ENCODE measurements at regions not wholly inside any gene's neighbourhood (a gene's known extent, or its start where the extent isn't known, plus 50 kb on each side); places are given as distances from the start of the nearest gene placed in this dataset.

GRCh38 chr5:56523790-56524575 is 290.9 kb upstream of the ANKRD55 start:
- DNase-seq (ENCODE audit: low read depth, low spot score), result no peak
- Histone ChIP-seq H3K4me3 (ENCODE audit: insufficient read length, low read depth) (no peak overlapping the region), H3K9me3 (ENCODE audit: insufficient read depth, low read length) (no peaks in the 10 kb centered on the region), H3K4me1 (ENCODE audit: insufficient read depth, insufficient read length) (no peaks in the 10 kb centered on the region), H3K36me3 (ENCODE audit: insufficient read depth, insufficient read length, low read length) (no peaks in the 10 kb centered on the region), H3K9ac (ENCODE audit: insufficient read length, low read depth) (no peak overlapping the region), H3K27me3 (ENCODE audit: insufficient read depth, insufficient read length) (no peaks in the 10 kb centered on the region)
- TF ChIP-seq ZNF274 (IDR thresholded peaks at IDR 0.05; ENCODE audit: low read depth, low read length) (no peak), SUZ12 (IDR thresholded peaks at IDR 0.05; ENCODE audit: extremely low read depth, insufficient read depth, insufficient read length) (no peak), YY1 (IDR thresholded peaks at IDR 0.05; ENCODE audit: insufficient read depth, insufficient read length) (no peak)

DNA sequence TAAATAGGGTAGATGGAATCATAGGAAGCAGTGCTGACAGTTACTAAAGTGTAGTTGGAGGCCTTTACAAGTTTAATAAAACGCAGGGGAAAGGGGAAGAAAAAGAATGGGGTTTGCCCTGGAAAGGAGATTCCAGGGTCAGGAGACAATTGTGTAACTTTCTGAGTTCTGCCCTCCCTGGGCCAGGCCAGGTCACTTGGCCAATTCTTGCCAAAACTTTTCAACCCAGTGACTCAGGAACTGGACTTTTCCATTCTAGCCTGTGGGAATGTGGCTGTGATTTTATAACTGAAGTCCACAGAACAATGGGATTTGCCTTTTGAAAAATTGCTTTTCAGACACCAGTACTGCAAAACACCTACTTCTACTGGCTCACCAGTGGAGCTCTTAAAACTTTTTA is 289.8 kb upstream of the ANKRD55 start:
- H3K36me3 ChIP-seq (ENCODE audit: insufficient read depth, insufficient read length, low read length), result no peaks in the 10 kb centered on the region
- H3K9ac ChIP-seq (ENCODE audit: insufficient read length, low read depth), result no peak overlapping the region
- TF ChIP-seq ZNF274 (IDR thresholded peaks at IDR 0.05; ENCODE audit: low read depth, low read length), result no peak
- TF ChIP-seq SUZ12 (IDR thresholded peaks at IDR 0.05; ENCODE audit: extremely low read depth, insufficient read depth, insufficient read length), result no peak
- no peak for TF ChIP-seq YY1 (IDR thresholded peaks at IDR 0.05; ENCODE audit: insufficient read depth, insufficient read length)
- H3K9me3 ChIP-seq (ENCODE audit: insufficient read depth, low read length), result no peaks in the 10 kb centered on the region
- H3K4me1 ChIP-seq (ENCODE audit: insufficient read depth, insufficient read length), result no peaks in the 10 kb centered on the region
- H3K27me3 ChIP-seq (ENCODE audit: insufficient read depth, insufficient read length), result no peaks in the 10 kb centered on the region
- no peak overlapping the region for H3K4me3 ChIP-seq (ENCODE audit: insufficient read length, low read depth)
- no peak for DNase-seq (ENCODE audit: low read depth, low spot score)

GRCh38 chr5:56522169-56522568 is 289.0 kb upstream of the ANKRD55 start:
- no peak for TF ChIP-seq YY1 (IDR thresholded peaks at IDR 0.05; ENCODE audit: insufficient read depth, insufficient read length)
- no peak for TF ChIP-seq ZNF274 (IDR thresholded peaks at IDR 0.05; ENCODE audit: low read depth, low read length)
- TF ChIP-seq SUZ12 (IDR thresholded peaks at IDR 0.05; ENCODE audit: extremely low read depth, insufficient read depth, insufficient read length), result no peak
- no peak overlapping the region for H3K4me3 ChIP-seq (ENCODE audit: insufficient read length, low read depth)
- no peaks in the 10 kb centered on the region for H3K36me3 ChIP-seq (ENCODE audit: insufficient read depth, insufficient read length, low read length)
- H3K4me1 ChIP-seq (ENCODE audit: insufficient read depth, insufficient read length), result no peaks in the 10 kb centered on the region
- no peaks in the 10 kb centered on the region for H3K27me3 ChIP-seq (ENCODE audit: insufficient read depth, insufficient read length)
- no peak overlapping the region for H3K9ac ChIP-seq (ENCODE audit: insufficient read length, low read depth)
- H3K9me3 ChIP-seq (ENCODE audit: insufficient read depth, low read length), result no peaks in the 10 kb centered on the region
- no peak for DNase-seq (ENCODE audit: low read depth, low spot score)

DNA sequence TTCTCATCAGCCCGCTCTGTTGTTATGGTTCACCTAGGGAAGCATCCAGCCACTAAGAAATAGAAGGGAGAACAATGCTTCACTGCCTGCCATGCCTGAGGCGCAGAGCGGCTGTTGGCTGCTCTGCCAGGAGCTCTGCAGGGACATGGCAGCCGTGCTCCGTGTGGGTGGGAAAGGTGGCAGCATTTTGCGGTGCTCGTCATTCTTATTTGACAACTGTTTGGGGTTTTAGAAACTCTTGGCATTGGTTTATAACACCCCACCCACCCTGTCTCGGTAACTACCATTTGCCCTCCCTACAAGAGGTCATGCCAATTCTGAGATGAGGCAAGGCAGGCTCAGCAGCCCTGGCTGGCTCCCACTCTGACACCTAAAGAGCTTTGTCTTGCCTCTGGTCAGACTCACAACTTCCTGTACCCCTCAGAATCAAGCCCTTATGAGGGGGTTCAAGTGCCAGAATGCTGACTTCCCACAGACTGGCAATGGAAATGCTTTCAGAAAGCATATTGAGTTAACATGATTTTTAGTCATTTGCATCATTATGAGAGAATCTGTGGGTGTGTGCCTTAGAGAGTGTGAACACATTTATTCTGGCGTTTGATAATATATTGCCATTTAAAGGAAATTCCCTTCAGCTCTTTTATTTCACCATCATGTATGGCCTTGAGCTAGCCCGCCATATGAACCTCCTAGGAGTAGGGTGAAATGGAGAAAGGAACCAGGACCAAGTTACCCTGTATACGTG is 288.0 kb upstream of the ANKRD55 start:
- Histone ChIP-seq H3K9ac (ENCODE audit: insufficient read length, low read depth) (no peak overlapping the region), H3K9me3 (ENCODE audit: insufficient read depth, low read length) (no peaks in the 10 kb centered on the region), H3K27me3 (ENCODE audit: insufficient read depth, insufficient read length) (no peaks in the 10 kb centered on the region), H3K36me3 (ENCODE audit: insufficient read depth, insufficient read length, low read length) (no peaks in the 10 kb centered on the region), H3K4me1 (ENCODE audit: insufficient read depth, insufficient read length) (no peaks in the 10 kb centered on the region), H3K4me3 (ENCODE audit: insufficient read length, low read depth) (no peak overlapping the region)
- TF ChIP-seq YY1 (IDR thresholded peaks at IDR 0.05; ENCODE audit: insufficient read depth, insufficient read length) (no peak), SUZ12 (IDR thresholded peaks at IDR 0.05; ENCODE audit: extremely low read depth, insufficient read depth, insufficient read length) (no peak), ZNF274 (IDR thresholded peaks at IDR 0.05; ENCODE audit: low read depth, low read length) (no peak)
- no peak for DNase-seq (ENCODE audit: low read depth, low spot score)

DNA sequence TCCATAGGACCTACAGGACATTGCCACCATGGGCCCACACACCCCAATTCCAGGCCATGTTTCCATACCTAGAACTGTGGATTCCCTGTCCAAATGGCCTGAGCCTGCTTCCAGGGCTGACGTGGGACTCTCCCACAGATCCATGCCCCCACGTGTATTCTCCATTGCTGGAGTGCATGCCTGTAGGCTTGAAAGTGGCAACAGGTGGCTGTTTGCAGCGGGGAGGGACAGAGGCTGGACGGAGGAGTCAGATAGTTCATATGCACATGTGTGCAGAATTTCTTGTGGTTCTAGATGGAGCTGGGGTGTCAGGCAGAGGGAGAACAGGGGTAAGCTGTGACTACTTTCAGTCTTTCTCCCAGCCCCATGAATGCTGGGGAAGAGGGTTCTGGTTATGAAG is 285.7 kb upstream of the ANKRD55 start:
- H3K9ac ChIP-seq (ENCODE audit: insufficient read length, low read depth), result no peak overlapping the region
- no peaks in the 10 kb centered on the region for H3K36me3 ChIP-seq (ENCODE audit: insufficient read depth, insufficient read length, low read length)
- TF ChIP-seq YY1 (IDR thresholded peaks at IDR 0.05; ENCODE audit: insufficient read depth, insufficient read length) (no peak), SUZ12 (IDR thresholded peaks at IDR 0.05; ENCODE audit: extremely low read depth, insufficient read depth, insufficient read length) (no peak), ZNF274 (IDR thresholded peaks at IDR 0.05; ENCODE audit: low read depth, low read length) (no peak)
- no peak for DNase-seq (ENCODE audit: low read depth, low spot score)
- H3K4me3 ChIP-seq (ENCODE audit: insufficient read length, low read depth), result no peak overlapping the region
- H3K4me1 ChIP-seq (ENCODE audit: insufficient read depth, insufficient read length), result peaks cover 4% of the 10 kb centered on the region
- H3K27me3 ChIP-seq (ENCODE audit: insufficient read depth, insufficient read length), result no peaks in the 10 kb centered on the region
- H3K9me3 ChIP-seq (ENCODE audit: insufficient read depth, low read length), result no peaks in the 10 kb centered on the region

GRCh38 chr5:56517011-56517416 is 283.9 kb upstream of the ANKRD55 start:
- H3K4me1 ChIP-seq (ENCODE audit: insufficient read depth, insufficient read length), result peaks cover 4% of the 10 kb centered on the region
- H3K9ac ChIP-seq (ENCODE audit: insufficient read length, low read depth), result no peak overlapping the region
- no peaks in the 10 kb centered on the region for H3K9me3 ChIP-seq (ENCODE audit: insufficient read depth, low read length)
- no peaks in the 10 kb centered on the region for H3K27me3 ChIP-seq (ENCODE audit: insufficient read depth, insufficient read length)
- no peak for TF ChIP-seq SUZ12 (IDR thresholded peaks at IDR 0.05; ENCODE audit: extremely low read depth, insufficient read depth, insufficient read length)
- TF ChIP-seq YY1 (IDR thresholded peaks at IDR 0.05; ENCODE audit: insufficient read depth, insufficient read length), result no peak
- no peak for TF ChIP-seq ZNF274 (IDR thresholded peaks at IDR 0.05; ENCODE audit: low read depth, low read length)
- H3K4me3 ChIP-seq (ENCODE audit: insufficient read length, low read depth), result no peak overlapping the region
- no peak for DNase-seq (ENCODE audit: low read depth, low spot score)
- no peaks in the 10 kb centered on the region for H3K36me3 ChIP-seq (ENCODE audit: insufficient read depth, insufficient read length, low read length)

GRCh38 chr5:56516441-56516840 is 283.3 kb upstream of the ANKRD55 start:
- Histone ChIP-seq H3K9me3 (ENCODE audit: insufficient read depth, low read length) (no peaks in the 10 kb centered on the region), H3K27me3 (ENCODE audit: insufficient read depth, insufficient read length) (no peaks in the 10 kb centered on the region), H3K4me3 (ENCODE audit: insufficient read length, low read depth) (no peak overlapping the region), H3K36me3 (ENCODE audit: insufficient read depth, insufficient read length, low read length) (no peaks in the 10 kb centered on the region), H3K4me1 (ENCODE audit: insufficient read depth, insufficient read length) (peaks cover 4% of the 10 kb centered on the region), H3K9ac (ENCODE audit: insufficient read length, low read depth) (no peak overlapping the region)
- TF ChIP-seq YY1 (IDR thresholded peaks at IDR 0.05; ENCODE audit: insufficient read depth, insufficient read length) (no peak), ZNF274 (IDR thresholded peaks at IDR 0.05; ENCODE audit: low read depth, low read length) (no peak), SUZ12 (IDR thresholded peaks at IDR 0.05; ENCODE audit: extremely low read depth, insufficient read depth, insufficient read length) (no peak)
- no peak for DNase-seq (ENCODE audit: low read depth, low spot score)

Measured in NT2/D1 (cell line).